Thyroid gland (tissue), 4 donors: ENCODE measurements at regions not wholly inside any gene's neighbourhood (a gene's known extent, or its start where the extent isn't known, plus 50 kb on each side); places are given as distances from the start of the nearest gene placed in this dataset.

Experiments
- CTCF ChIP-seq, 6 experiments: fragments of 200-600 bp in 3 of 6; fragments of 450-650 bp in 3 of 6; sonication (generic) in 3 of 6; IDR thresholded peaks; one replicate each; pipeline ENCODE4 v1.5.1; 2016 to 2019; ENCODE audit warnings: antibody characterized with exemption in 6 of 6, mild to moderate bottlenecking in 2 of 6, inconsistent platforms in 1 of 6, moderate library complexity in 1 of 6
- POLR2A ChIP-seq, 2 donors: fragments of 450-650 bp; IDR thresholded peaks; one replicate each; pipeline ENCODE4 v1.6.1; 2017; ENCODE audit warnings: antibody characterized with exemption in 2 of 2, mild to moderate bottlenecking in 2 of 2, moderate library complexity in 1 of 2

GRCh38 chr6:166684866-166685265 is 57.8 kb upstream of the RPS6KA2 start:
- TF ChIP-seq POLR2A (IDR thresholded peaks at IDR 0.05) = no peak
- no peak for TF ChIP-seq CTCF (IDR thresholded peaks at IDR 0.05)
